ENCODE measurements at regions not wholly inside any gene's neighbourhood (a gene's known extent, or its start where the extent isn't known, plus 50 kb on each side); places are given as distances from the start of the nearest gene placed in this dataset.

GRCh38 chrX:118179161-118179560, 62.6 kb upstream of the KLHL13 start:
- Histone ChIP-seq H3K4me3 (ENCODE audit: low read depth, low read length) (no peak overlapping the region), H3K36me3 (ENCODE audit: control insufficient read depth, insufficient read depth, low read length) (no peaks in the 10 kb centered on the region), H3K27me3 (ENCODE audit: control insufficient read depth, insufficient read depth, low read length) (no peaks in the 10 kb centered on the region)
- no peak for TF ChIP-seq CTCF (IDR thresholded peaks at IDR 0.05; ENCODE audit: insufficient read depth, low read depth, low read length)
- POLR2A ChIA-PET: no interaction called here
- DNase-seq (ENCODE audit: low read depth): no peak
- CTCF ChIA-PET: no interaction called here

- CTCF ChIA-PET: no interaction called here
- POLR2A ChIA-PET: no interaction called here
- no peak for DNase-seq (ENCODE audit: low read depth)
- Histone ChIP-seq H3K36me3 (ENCODE audit: control insufficient read depth, insufficient read depth, low read length) (no peaks in the 10 kb centered on the region), H3K27me3 (ENCODE audit: control insufficient read depth, insufficient read depth, low read length) (no peaks in the 10 kb centered on the region), H3K4me3 (ENCODE audit: low read depth, low read length) (no peak overlapping the region)
- no peak for TF ChIP-seq CTCF (IDR thresholded peaks at IDR 0.05; ENCODE audit: insufficient read depth, low read depth, low read length)
Observed at GRCh38 chrX:118179718-118180117, 63.1 kb upstream of the KLHL13 start.

- DNase-seq (ENCODE audit: low read depth): no peak
- Histone ChIP-seq H3K4me3 (ENCODE audit: low read depth, low read length) (no peak overlapping the region), H3K36me3 (ENCODE audit: control insufficient read depth, insufficient read depth, low read length) (no peaks in the 10 kb centered on the region), H3K27me3 (ENCODE audit: control insufficient read depth, insufficient read depth, low read length) (no peaks in the 10 kb centered on the region)
- ChIA-PET POLR2A (no interaction called here), CTCF (no interaction called here)
- no peak for TF ChIP-seq CTCF (IDR thresholded peaks at IDR 0.05; ENCODE audit: insufficient read depth, low read depth, low read length)
Observed at GRCh38 chrX:118181030-118181429, 64.4 kb upstream of the KLHL13 start.

GRCh38 chrX:118182025-118182424, 65.4 kb upstream of the KLHL13 start:
- POLR2A ChIA-PET: no interaction called here
- TF ChIP-seq CTCF (IDR thresholded peaks at IDR 0.05; ENCODE audit: insufficient read depth, low read depth, low read length): no peak
- CTCF ChIA-PET: interaction anchor here (0.5 kb wide), 1 partner anchor 19 kb away, joined by 5 read pairs; no protein-coding TSS in a partner anchor
- H3K36me3 ChIP-seq (ENCODE audit: control insufficient read depth, insufficient read depth, low read length): no peaks in the 10 kb centered on the region
- no peak for DNase-seq (ENCODE audit: low read depth)
- no peak overlapping the region for H3K4me3 ChIP-seq (ENCODE audit: low read depth, low read length)
- no peaks in the 10 kb centered on the region for H3K27me3 ChIP-seq (ENCODE audit: control insufficient read depth, insufficient read depth, low read length)

- CTCF ChIA-PET: no interaction called here
- Histone ChIP-seq H3K27me3 (ENCODE audit: control insufficient read depth, insufficient read depth, low read length) (no peaks in the 10 kb centered on the region), H3K4me3 (ENCODE audit: low read depth, low read length) (no peak overlapping the region)
Observed at GRCh38 chrX:118182681-118183080, 66.1 kb upstream of the KLHL13 start.

More at GRCh38 chrX:118182681-118183080, 66.1 kb upstream of the KLHL13 start:
- TF ChIP-seq CTCF (IDR thresholded peaks at IDR 0.05; ENCODE audit: insufficient read depth, low read depth, low read length): no peak
- no peak for DNase-seq (ENCODE audit: low read depth)
- H3K36me3 ChIP-seq (ENCODE audit: control insufficient read depth, insufficient read depth, low read length): no peaks in the 10 kb centered on the region
- POLR2A ChIA-PET: no interaction called here

Measured in BJ (cell line).